ENCODE measurements at regions not wholly inside any gene's neighbourhood (a gene's known extent, or its start where the extent isn't known, plus 50 kb on each side); places are given as distances from the start of the nearest gene placed in this dataset.

DNA sequence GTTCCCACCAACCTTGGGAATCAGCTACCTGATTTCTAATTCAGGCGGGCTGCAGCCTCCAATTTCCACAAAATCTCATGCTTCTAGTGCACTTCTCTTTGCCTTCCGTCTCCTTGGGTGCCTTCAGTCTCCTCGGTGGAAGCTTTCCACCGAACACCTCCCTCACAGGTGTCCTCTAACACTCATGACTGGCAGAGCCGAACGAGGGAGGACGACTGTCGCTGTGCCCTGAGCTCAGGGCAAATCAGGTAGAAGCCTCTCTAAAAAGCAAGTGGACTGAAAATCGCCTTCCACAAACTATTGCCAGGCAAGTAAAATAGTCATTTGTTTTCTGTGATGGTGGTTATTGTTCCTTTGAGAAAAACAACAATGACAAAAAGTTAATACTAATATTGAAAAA, 176.1 kb upstream of the PPARGC1A start:
- H3K36me3 ChIP-seq (ENCODE audit: low read depth), result no peaks in the 10 kb centered on the region
- ATAC-seq (no peak), DNase-seq (no peak)
- no peak for TF ChIP-seq CTCF (IDR thresholded peaks at IDR 0.05)
- no peak overlapping the region for H3K4me3 ChIP-seq
- H3K9me3 ChIP-seq, result no peaks in the 10 kb centered on the region
- H3K4me1 ChIP-seq (ENCODE audit: low read depth), result no peaks in the 10 kb centered on the region
- intact Hi-C loops (cut with DNase I, micrococcal nuclease), result no loop called here

- no peak for DNase-seq
- intact Hi-C loops (cut with DNase I, micrococcal nuclease), result no loop called here
- H3K4me1 ChIP-seq (ENCODE audit: low read depth), result no peaks in the 10 kb centered on the region
- ATAC-seq, result no peak
- no peaks in the 10 kb centered on the region for H3K36me3 ChIP-seq (ENCODE audit: low read depth)
- H3K4me3 ChIP-seq, result no peak overlapping the region
- H3K9me3 ChIP-seq, result no peaks in the 10 kb centered on the region
- no peak for TF ChIP-seq CTCF (IDR thresholded peaks at IDR 0.05)
Measured at GRCh38 chr4:24063731-24064130, 173.9 kb upstream of the PPARGC1A start.

GRCh38 chr4:24060932-24061331, 171.1 kb upstream of the PPARGC1A start:
- intact Hi-C loops (cut with DNase I, micrococcal nuclease), result no loop called here
- Histone ChIP-seq H3K4me1 (ENCODE audit: low read depth) (no peaks in the 10 kb centered on the region), H3K9me3 (no peaks in the 10 kb centered on the region), H3K36me3 (ENCODE audit: low read depth) (no peaks in the 10 kb centered on the region), H3K4me3 (no peak overlapping the region)
- DNase-seq (no peak), ATAC-seq (no peak)
- no peak for TF ChIP-seq CTCF (IDR thresholded peaks at IDR 0.05)

- H3K9me3 ChIP-seq, result no peaks in the 10 kb centered on the region
- ATAC-seq (no peak), DNase-seq (no peak)
- H3K36me3 ChIP-seq (ENCODE audit: low read depth), result no peaks in the 10 kb centered on the region
- no peak overlapping the region for H3K4me3 ChIP-seq
- no peak for TF ChIP-seq CTCF (IDR thresholded peaks at IDR 0.05)
- intact Hi-C loops (cut with DNase I, micrococcal nuclease), result no loop called here
- no peaks in the 10 kb centered on the region for H3K4me1 ChIP-seq (ENCODE audit: low read depth)
Measured at GRCh38 chr4:24059839-24060238, 170.0 kb upstream of the PPARGC1A start.

GRCh38 chr4:24057915-24058559, 168.2 kb upstream of the PPARGC1A start:
- H3K36me3 ChIP-seq (ENCODE audit: low read depth), result no peaks in the 10 kb centered on the region
- H3K4me3 ChIP-seq, result no peak overlapping the region
- no peak for TF ChIP-seq CTCF (IDR thresholded peaks at IDR 0.05)
- ATAC-seq, result no peak
- H3K9me3 ChIP-seq, result no peaks in the 10 kb centered on the region
- no peak for DNase-seq
- H3K4me1 ChIP-seq (ENCODE audit: low read depth), result no peaks in the 10 kb centered on the region
- intact Hi-C loops (cut with DNase I, micrococcal nuclease), result no loop called here

DNA sequence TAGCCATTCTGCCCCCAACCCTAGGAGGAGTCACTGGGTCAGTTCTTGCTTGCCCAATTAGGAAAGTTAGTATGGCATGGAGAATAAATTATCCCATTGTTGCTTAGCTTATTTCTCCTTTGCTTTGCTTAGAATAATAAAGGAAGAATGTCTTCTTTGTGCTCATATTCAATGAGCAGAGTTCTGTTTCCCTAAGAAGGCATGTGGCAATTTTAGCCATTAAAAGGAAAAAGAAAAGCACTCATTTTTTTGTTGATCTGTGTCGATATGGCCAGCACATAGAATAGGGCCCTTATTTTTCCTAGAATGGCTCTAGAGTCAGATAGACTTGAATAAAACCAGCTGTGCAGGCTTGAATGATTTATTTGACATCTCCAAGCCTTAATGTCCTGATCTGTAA, 166.4 kb upstream of the PPARGC1A start:
- Histone ChIP-seq H3K36me3 (ENCODE audit: low read depth) (no peaks in the 10 kb centered on the region), H3K4me1 (ENCODE audit: low read depth) (no peaks in the 10 kb centered on the region), H3K9me3 (no peaks in the 10 kb centered on the region), H3K4me3 (no peak overlapping the region)
- ATAC-seq (no peak), DNase-seq (no peak)
- intact Hi-C loops (cut with DNase I, micrococcal nuclease), result no loop called here
- TF ChIP-seq CTCF (IDR thresholded peaks at IDR 0.05), result no peak
